ENCODE measurements at regions not wholly inside any gene's neighbourhood (a gene's known extent, or its start where the extent isn't known, plus 50 kb on each side); places are given as distances from the start of the nearest gene placed in this dataset.

DNA sequence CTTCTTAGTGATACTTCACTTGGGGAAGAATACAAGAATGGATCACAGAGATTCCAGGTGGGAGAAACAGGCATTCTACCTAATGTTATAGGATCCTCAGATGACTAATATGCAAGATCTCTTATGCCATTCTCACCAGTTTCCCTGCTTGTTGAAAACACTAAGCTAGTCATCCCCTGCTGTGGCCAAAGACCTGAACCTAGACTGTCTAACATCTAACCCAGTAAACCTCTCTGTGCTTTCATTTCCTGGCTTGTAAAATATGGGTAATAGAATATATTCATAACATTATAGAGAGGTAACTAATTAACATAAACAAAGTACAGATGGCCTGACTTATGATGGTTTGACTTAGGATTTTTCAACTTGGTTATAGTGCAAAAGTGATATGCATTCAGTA lies 776.3 kb downstream of the TUSC7 start:
- no peak for DNase-seq

DNA sequence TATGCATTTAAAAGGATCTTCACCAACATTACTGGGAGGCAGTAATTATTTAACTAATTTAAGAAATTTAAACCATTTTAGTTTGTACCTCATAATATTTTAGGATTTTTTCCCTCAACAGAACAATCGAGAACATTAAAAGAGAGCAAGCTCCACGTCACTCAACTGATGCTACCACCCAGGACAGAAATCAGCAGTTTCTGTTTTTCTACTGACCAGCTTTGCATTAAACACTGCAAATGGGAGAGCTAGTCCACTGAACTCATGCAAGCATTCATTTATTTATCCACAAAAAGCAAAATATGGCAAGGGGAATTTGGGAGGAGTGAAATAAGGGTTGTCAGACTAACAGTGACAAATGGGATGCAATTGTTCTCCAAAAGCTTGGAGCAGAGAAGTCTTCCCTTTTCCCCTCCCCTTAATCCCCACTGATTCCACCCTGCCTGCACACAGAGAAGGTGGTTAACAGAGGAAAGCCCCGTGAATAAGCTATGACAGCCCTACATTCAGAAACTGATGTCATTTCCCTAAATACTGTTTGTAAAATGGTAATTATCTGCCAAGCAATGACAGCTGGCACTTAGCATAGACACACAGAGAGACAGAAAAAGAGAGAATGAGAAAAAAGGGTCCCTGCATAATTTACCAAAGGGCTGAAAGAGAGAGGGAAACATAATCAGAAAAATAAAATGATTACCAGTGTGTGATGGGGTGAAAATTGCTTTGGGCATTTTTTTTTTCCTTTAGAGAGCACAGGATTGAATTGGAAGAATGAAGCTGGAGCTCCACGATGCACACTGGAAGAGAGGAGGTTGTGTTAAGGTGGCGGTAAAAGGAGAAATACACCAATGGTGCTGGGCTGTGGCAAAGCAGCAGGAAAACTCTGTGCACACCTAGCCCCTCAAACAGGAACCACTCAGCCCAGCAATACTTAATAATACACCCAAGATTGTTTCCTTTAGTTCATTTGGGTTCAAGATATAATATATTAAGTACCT lies 777.4 kb downstream of the TUSC7 start:
- no peak for DNase-seq

- DNase-seq = no peak
Observed at GRCh38 chr3:117488983-117489382, 779.4 kb downstream of the TUSC7 start.

DNA sequence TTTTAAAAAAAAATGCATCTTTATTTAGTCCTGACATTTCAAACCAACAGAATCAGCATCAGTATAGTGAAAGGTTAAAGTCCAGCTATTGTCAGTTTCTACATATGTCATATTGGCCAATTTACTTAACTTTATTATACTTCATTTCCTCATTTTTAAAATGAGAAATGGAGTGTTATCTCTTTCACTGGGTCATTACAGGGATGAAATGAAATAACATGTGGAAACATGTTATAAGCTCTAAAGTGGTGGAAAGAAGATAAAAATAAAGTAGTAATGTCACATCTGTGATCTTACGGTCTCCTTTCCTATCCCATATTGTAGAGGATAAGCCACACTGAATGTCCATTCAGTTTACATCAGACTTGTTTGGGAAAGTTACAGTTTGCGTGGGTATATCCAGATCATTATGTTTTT lies 780.1 kb downstream of the TUSC7 start:
- no peak for DNase-seq

- DNase-seq = no peak
Observed at GRCh38 chr3:117490716-117491115, 781.1 kb downstream of the TUSC7 start.

DNA sequence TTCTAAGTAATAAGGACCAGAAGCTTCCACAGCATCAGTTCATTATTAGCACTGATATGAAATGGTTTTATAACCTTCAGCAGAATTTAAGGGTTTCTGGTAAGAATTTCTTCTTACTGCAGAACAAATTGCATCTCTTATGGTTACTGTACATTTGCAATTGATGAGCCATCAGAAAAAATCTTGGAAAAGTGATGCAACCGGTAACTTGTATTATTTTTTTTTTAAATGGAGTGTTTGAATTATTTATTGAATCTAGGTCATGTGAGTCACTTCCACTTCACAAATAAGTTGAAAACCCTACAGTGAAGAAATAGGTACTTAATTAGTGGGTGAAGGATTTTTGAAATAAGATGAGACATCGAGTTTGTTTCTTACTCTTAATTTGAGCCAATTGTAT lies 786.0 kb downstream of the TUSC7 start:
- DNase-seq = no peak

GRCh38 chr3:117499189-117499870 lies 789.8 kb downstream of the TUSC7 start:
- no peak for DNase-seq

GRCh38 chr3:117507958-117508357 lies 798.4 kb downstream of the TUSC7 start:
- DNase-seq = no peak

DNA sequence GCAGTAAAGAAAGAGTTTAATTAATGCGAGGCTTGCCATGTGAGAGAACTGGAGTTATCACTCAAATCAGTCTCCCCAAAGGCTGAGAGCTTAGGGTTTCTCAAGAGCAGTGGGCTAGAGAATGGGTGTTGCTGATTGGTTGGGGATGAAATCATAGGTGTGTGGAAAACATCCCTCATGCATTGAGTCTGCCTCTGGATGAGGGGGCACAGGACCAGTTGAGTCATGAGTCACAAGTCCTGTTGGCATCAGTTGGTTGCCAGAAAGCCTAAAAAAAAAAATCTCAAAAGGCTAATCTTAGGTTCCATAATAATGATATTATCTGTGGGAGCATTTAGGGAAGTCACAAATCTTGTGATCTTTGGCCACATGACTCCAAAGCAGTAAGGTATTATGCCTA lies 800.3 kb downstream of the TUSC7 start:
- DNase-seq = no peak

DNA sequence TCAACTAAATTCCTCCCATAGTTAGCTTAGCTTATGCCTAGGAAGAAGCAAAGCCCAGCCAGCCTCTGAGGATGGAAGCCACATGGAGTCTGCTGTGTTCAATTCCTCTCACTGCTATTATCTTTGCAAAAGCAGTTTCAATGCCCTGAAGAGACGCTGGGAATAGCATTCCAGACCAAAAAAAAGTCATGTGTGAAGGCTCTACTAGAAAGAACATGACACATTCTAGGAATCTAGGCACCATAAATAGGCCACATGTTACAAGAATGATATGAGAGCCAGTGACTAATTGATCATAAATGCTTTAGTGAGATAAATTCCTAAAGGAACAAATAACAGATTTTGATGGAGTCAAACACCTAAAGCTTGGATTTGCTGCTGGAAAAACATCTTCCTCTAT lies 800.8 kb downstream of the TUSC7 start:
- DNase-seq = no peak

DNA sequence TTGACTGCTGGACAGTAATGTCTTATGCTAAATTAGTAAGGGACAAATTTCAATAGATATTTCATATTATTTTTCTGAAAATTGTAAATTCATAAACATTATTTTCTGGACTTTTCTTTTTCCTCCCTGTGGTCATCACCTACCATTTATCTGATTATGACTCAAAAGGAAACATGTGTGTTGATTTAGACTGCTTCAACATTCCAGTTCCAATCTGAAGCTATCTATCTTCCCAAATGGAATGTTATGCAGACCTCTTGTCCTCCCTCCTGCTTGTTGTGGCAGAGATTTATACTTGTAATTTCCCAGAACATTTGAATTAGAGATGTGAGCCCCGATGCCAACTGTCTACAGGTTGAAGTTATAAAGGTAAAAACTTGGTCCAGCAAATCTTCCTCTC lies 803.4 kb downstream of the TUSC7 start:
- DNase-seq = no peak

GRCh38 chr3:117515309-117515708 lies 805.7 kb downstream of the TUSC7 start:
- no peak for DNase-seq

DNA sequence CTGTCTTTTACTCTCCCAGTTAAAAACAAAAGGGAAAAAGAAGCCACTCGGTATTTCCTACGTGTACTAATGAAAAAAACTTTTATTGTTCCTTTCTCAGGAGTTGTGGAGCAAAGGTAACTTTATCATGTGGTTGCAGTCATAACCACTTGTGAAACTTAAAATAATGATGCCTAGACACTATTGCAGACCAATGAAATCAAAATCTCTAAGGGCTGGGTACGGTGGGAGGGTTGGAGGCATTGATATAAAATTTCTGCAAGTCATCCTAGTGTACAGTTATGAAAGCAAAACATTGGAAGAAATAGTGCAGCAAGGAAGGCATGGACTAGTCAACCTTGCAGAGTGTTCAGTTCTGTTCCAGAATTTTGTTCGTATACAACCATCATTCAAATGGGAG lies 808.8 kb downstream of the TUSC7 start:
- no peak for DNase-seq

DNA sequence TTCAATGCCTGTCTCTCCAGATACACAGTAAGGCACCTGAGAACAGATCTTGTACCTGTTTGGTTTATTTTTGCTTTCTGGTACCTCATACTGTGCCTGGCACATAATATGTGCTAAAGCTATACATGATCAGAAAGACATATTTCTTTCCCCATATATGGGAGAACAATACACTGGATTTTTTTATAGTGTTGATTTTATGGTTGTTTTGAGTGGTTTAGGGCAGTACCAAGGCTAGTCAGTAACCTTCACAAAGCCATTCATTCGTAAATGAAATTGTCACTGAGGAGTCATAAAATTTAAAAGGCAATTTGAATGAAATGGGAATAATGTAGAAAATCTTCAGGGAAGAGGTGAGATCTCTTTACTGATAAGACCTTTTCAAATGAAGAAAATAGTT lies 810.2 kb downstream of the TUSC7 start:
- no peak for DNase-seq

GRCh38 chr3:117520582-117520981 lies 811.0 kb downstream of the TUSC7 start:
- no peak for DNase-seq

- DNase-seq = no peak
Observed at GRCh38 chr3:117523418-117523817, 813.8 kb downstream of the TUSC7 start.

DNA sequence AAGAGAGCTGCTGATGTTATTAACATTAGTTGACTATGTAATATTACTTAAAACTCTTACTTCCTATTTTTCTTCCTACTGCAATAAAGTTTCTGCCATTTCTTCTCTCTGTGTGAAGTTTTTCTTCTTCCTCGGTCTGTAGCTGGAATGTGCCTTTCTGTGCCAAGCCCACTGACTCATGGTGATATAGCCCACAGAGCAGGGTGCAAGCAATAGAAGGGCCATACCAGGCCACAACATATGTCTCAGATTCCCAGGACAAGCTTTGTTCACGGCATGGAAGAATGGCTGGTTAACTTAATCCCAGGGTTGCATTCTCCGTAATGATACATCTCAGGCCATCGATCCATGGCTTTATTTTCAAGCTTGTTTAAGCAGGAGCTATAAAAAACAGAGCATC lies 815.3 kb downstream of the TUSC7 start:
- DNase-seq = no peak

DNA sequence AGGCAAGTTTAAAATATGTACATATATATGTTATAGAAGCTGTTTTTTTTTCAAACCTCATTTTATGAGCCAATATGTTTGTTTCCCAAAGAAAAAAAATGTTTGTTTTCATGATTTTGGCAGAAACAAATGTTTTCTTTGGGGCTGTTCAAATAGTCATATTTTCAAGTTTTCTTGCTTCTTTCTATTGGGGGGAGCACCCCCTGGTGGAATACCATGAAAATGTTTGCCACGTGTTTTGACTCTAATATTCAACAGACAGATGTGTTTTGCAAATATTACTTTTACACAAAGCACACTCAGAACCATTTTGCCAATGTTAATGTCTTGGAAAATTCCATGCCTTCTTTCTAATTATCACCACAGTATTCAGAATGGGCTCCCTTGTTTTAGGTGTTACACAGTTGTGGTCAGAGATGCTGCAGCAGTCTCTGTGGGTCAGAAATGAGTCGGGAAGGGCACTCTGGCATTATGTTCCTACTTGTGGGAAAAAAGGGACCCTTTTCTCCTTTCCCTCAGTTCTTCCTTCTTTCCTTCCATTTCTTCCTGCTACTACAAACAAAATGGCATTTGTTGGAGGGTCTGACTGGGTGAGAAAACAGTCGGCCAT lies 817.0 kb downstream of the TUSC7 start:
- no peak for DNase-seq

DNA sequence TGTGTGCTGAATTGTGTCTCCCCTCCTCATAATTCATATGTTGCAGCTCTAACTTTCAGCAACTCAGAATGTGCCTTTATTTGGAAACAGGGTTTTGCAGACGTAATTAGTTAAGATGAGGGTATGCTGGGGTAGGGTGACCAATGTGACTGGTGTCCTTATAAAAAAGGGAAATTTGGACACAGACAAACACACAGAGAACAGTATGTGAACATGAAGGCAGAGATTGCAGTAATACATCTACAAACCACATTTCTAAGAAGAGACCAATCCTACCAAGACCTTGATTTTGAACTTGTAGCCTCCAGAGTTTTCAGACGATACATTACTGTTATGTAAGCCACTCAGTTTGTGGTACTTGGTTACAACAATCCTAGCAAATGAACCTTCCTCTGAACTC lies 817.8 kb downstream of the TUSC7 start:
- no peak for DNase-seq

DNA sequence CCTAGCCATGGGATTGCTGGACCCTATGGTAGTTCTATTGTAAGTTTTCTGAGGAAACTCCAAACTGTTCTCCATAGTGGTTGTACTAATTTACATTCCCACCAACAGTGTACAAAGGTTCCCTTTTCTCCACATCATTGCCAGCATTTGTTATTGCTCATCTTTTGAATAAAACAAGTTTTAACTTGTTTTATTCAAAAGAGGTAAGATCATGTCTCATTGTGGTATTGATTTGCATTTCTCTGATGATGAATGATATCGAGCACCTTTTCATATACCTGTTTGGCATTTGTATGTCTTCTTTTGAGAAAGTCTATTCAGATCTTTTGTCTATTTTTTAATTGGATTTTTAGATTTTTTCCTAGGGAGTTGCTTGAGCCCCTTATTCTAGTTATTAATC lies 819.1 kb downstream of the TUSC7 start:
- DNase-seq = no peak

- no peak for DNase-seq
Observed at GRCh38 chr3:117531078-117531767, 821.6 kb downstream of the TUSC7 start.

- no peak for DNase-seq
Observed at GRCh38 chr3:117532268-117532667, 822.7 kb downstream of the TUSC7 start.

- DNase-seq = no peak
Observed at GRCh38 chr3:117534138-117534537, 824.6 kb downstream of the TUSC7 start.
